AG09309 (cell line): ENCODE measurements at regions not wholly inside any gene's neighbourhood (a gene's known extent, or its start where the extent isn't known, plus 50 kb on each side); places are given as distances from the start of the nearest gene placed in this dataset.

Source experiments
- DNase-seq: peaks from one replicate; pipeline ENCODE4 v3.0.0-alpha.2; 2010; ENCODE audit warnings: low read depth
- H3K4me3 ChIP-seq: 2 replicates; pipeline ENCODE4 v1.5.1; 2011; ENCODE audit warnings: mild to moderate bottlenecking, low read depth, low read length, moderate library complexity; ENCODE audit not compliant: control insufficient read depth
- CTCF ChIP-seq: IDR thresholded peaks from 2 replicates; pipeline ENCODE4 v1.5.1; 2011; ENCODE audit warnings: mild to moderate bottlenecking, low read depth, low read length, inconsistent platforms; ENCODE audit not compliant: insufficient read depth, control insufficient read depth; ENCODE audit errors: missing control alignments

GRCh38 chr1:55555956-55556725, 341.0 kb upstream of the USP24 start:
- no peak for DNase-seq

GRCh38 chr1:55554611-55555010, 339.4 kb upstream of the USP24 start:
- DNase-seq: no peak

More at GRCh38 chr1:55555956-55556725, 341.0 kb upstream of the USP24 start:
- no peak overlapping the region for H3K4me3 ChIP-seq
- TF ChIP-seq CTCF: no peak

GRCh38 chr1:55552636-55553035, 337.5 kb upstream of the USP24 start:
- TF ChIP-seq CTCF: no peak
- H3K4me3 ChIP-seq: no peak overlapping the region
- DNase-seq: no peak

More at GRCh38 chr1:55554611-55555010, 339.4 kb upstream of the USP24 start:
- H3K4me3 ChIP-seq: no peak overlapping the region
- TF ChIP-seq CTCF: no peak

- no peak overlapping the region for H3K4me3 ChIP-seq
- no peak for TF ChIP-seq CTCF
- DNase-seq: peak; percentile 39
Measured at GRCh38 chr1:55547405-55547804, 332.2 kb upstream of the USP24 start.

- TF ChIP-seq CTCF: no peak
- H3K4me3 ChIP-seq: no peak overlapping the region
- peak; percentile 34 for DNase-seq
Measured at GRCh38 chr1:55546553-55546952, 331.4 kb upstream of the USP24 start.

GRCh38 chr1:55544826-55545225, 329.7 kb upstream of the USP24 start:
- H3K4me3 ChIP-seq: no peak overlapping the region
- DNase-seq: peak; percentile 87
- TF ChIP-seq CTCF: no peak
